ENCODE measurements at regions not wholly inside any gene's neighbourhood (a gene's known extent, or its start where the extent isn't known, plus 50 kb on each side); places are given as distances from the start of the nearest gene placed in this dataset.

- no peak for DNase-seq (ENCODE audit: low read depth, low spot score)
- in situ Hi-C loops (cut with HindIII; ENCODE audit: low pct_unique_long_range_greater_than_20kb, low sequenced_read_pairs) = no loop called here
These were observed 326.6 kb upstream of the B3GALT2 start for GRCh38 chr1:193513032-193513431.

GRCh38 chr1:193504920-193505319 lies 318.5 kb upstream of the B3GALT2 start:
- no peak for DNase-seq (ENCODE audit: low read depth, low spot score)
- in situ Hi-C loops (cut with HindIII; ENCODE audit: low pct_unique_long_range_greater_than_20kb, low sequenced_read_pairs) = no loop called here

- no peak for DNase-seq (ENCODE audit: low read depth, low spot score)
These were observed 311.8 kb upstream of the B3GALT2 start for GRCh38 chr1:193498088-193498655.

GRCh38 chr1:193494368-193494767 lies 308.0 kb upstream of the B3GALT2 start:
- no peak for DNase-seq (ENCODE audit: low read depth, low spot score)

More at GRCh38 chr1:193498088-193498655, 311.8 kb upstream of the B3GALT2 start:
- in situ Hi-C loops (cut with HindIII; ENCODE audit: low pct_unique_long_range_greater_than_20kb, low sequenced_read_pairs) = no loop called here

GRCh38 chr1:193489191-193489590 lies 302.8 kb upstream of the B3GALT2 start:
- no peak for DNase-seq (ENCODE audit: low read depth, low spot score)
- in situ Hi-C loops (cut with HindIII; ENCODE audit: low pct_unique_long_range_greater_than_20kb, low sequenced_read_pairs) = no loop called here

More at GRCh38 chr1:193494368-193494767, 308.0 kb upstream of the B3GALT2 start:
- in situ Hi-C loops (cut with HindIII; ENCODE audit: low pct_unique_long_range_greater_than_20kb, low sequenced_read_pairs) = no loop called here

- in situ Hi-C loops (cut with HindIII; ENCODE audit: low pct_unique_long_range_greater_than_20kb, low sequenced_read_pairs) = no loop called here
- DNase-seq (ENCODE audit: low read depth, low spot score) = no peak
These were observed 301.3 kb upstream of the B3GALT2 start for GRCh38 chr1:193487722-193488121.

GRCh38 chr1:193486671-193487229 lies 300.3 kb upstream of the B3GALT2 start:
- in situ Hi-C loops (cut with HindIII; ENCODE audit: low pct_unique_long_range_greater_than_20kb, low sequenced_read_pairs) = no loop called here
- no peak for DNase-seq (ENCODE audit: low read depth, low spot score)

- in situ Hi-C loops (cut with HindIII; ENCODE audit: low pct_unique_long_range_greater_than_20kb, low sequenced_read_pairs) = no loop called here
- no peak for DNase-seq (ENCODE audit: low read depth, low spot score)
These were observed 294.3 kb upstream of the B3GALT2 start for GRCh38 chr1:193480755-193481154.

- DNase-seq (ENCODE audit: low read depth, low spot score) = no peak
- in situ Hi-C loops (cut with HindIII; ENCODE audit: low pct_unique_long_range_greater_than_20kb, low sequenced_read_pairs) = no loop called here
These were observed 292.8 kb upstream of the B3GALT2 start for GRCh38 chr1:193479187-193479586.

- in situ Hi-C loops (cut with HindIII; ENCODE audit: low pct_unique_long_range_greater_than_20kb, low sequenced_read_pairs) = no loop called here
- DNase-seq (ENCODE audit: low read depth, low spot score) = no peak
These were observed 290.3 kb upstream of the B3GALT2 start for GRCh38 chr1:193476748-193477147.

GRCh38 chr1:193473932-193474331 lies 287.5 kb upstream of the B3GALT2 start:
- DNase-seq (ENCODE audit: low read depth, low spot score) = no peak
- in situ Hi-C loops (cut with HindIII; ENCODE audit: low pct_unique_long_range_greater_than_20kb, low sequenced_read_pairs) = no loop called here

- no peak for DNase-seq (ENCODE audit: low read depth, low spot score)
- in situ Hi-C loops (cut with HindIII; ENCODE audit: low pct_unique_long_range_greater_than_20kb, low sequenced_read_pairs) = no loop called here
These were observed 286.5 kb upstream of the B3GALT2 start for GRCh38 chr1:193472838-193473398.

- no peak for DNase-seq (ENCODE audit: low read depth, low spot score)
- in situ Hi-C loops (cut with HindIII; ENCODE audit: low pct_unique_long_range_greater_than_20kb, low sequenced_read_pairs) = no loop called here
These were observed 286.0 kb upstream of the B3GALT2 start for GRCh38 chr1:193472430-193472829.

GRCh38 chr1:193471981-193472380 lies 285.6 kb upstream of the B3GALT2 start:
- DNase-seq (ENCODE audit: low read depth, low spot score) = peak; percentile 5
- in situ Hi-C loops (cut with HindIII; ENCODE audit: low pct_unique_long_range_greater_than_20kb, low sequenced_read_pairs) = no loop called here

- in situ Hi-C loops (cut with HindIII; ENCODE audit: low pct_unique_long_range_greater_than_20kb, low sequenced_read_pairs) = no loop called here
These were observed 277.0 kb upstream of the B3GALT2 start for GRCh38 chr1:193463326-193463932.

GRCh38 chr1:193462629-193463320 lies 276.4 kb upstream of the B3GALT2 start:
- DNase-seq (ENCODE audit: low read depth, low spot score) = peak; percentile 44
- in situ Hi-C loops (cut with HindIII; ENCODE audit: low pct_unique_long_range_greater_than_20kb, low sequenced_read_pairs) = no loop called here

More at GRCh38 chr1:193463326-193463932, 277.0 kb upstream of the B3GALT2 start:
- DNase-seq (ENCODE audit: low read depth, low spot score) = no peak

- in situ Hi-C loops (cut with HindIII; ENCODE audit: low pct_unique_long_range_greater_than_20kb, low sequenced_read_pairs) = no loop called here
- DNase-seq (ENCODE audit: low read depth, low spot score) = peak; percentile 20
These were observed 272.2 kb upstream of the B3GALT2 start for GRCh38 chr1:193458628-193459027.

- in situ Hi-C loops (cut with HindIII; ENCODE audit: low pct_unique_long_range_greater_than_20kb, low sequenced_read_pairs) = no loop called here
- no peak for DNase-seq (ENCODE audit: low read depth, low spot score)
These were observed 271.3 kb upstream of the B3GALT2 start for GRCh38 chr1:193457676-193458075.

All from SK-MEL-5 (cell line).